ENCODE measurements at regions not wholly inside any gene's neighbourhood (a gene's known extent, or its start where the extent isn't known, plus 50 kb on each side); places are given as distances from the start of the nearest gene placed in this dataset.
A peak's percentile ranks its signal among the peaks of the same experiment; 100 is the strongest.
"Not testable (repeated sequence)": the region's sequence is repeated elsewhere in the genome, so short reads cannot be mapped to it uniquely, and the experiment has no call there.

GRCh38 chr10:27380929-27381358 is 123.2 kb upstream of the RAB18 start:
- ATAC-seq (ENCODE audit: low FRiP score) (peak; percentile 28), DNase-seq (ENCODE audit: low spot score) (no peak)
- TF ChIP-seq, protein P1, sequence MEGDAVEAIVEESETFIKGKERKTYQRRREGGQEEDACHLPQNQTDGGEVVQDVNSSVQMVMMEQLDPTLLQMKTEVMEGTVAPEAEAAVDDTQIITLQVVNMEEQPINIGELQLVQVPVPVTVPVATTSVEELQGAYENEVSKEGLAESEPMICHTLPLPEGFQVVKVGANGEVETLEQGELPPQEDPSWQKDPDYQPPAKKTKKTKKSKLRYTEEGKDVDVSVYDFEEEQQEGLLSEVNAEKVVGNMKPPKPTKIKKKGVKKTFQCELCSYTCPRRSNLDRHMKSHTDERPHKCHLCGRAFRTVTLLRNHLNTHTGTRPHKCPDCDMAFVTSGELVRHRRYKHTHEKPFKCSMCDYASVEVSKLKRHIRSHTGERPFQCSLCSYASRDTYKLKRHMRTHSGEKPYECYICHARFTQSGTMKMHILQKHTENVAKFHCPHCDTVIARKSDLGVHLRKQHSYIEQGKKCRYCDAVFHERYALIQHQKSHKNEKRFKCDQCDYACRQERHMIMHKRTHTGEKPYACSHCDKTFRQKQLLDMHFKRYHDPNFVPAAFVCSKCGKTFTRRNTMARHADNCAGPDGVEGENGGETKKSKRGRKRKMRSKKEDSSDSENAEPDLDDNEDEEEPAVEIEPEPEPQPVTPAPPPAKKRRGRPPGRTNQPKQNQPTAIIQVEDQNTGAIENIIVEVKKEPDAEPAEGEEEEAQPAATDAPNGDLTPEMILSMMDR (IDR thresholded peaks at IDR 0.05): no peak

DNA sequence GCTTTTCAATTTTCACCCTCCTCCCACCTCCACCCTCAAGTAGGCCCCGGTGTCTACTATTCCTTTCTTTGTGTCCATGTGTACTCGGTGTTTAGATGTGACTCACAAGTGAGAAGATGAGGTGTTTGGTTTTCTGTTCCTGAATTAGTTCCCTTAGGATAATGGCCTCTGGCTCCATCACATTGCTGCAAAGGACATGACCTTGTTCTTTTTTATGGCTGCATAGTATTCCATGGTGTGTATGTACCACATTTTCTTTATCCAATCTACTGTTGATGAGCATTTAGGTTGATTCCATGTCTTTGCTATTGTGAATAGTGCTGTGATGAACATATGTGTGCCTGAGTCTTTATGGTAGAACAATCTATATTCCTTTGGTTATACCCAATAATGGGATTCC is 125.1 kb upstream of the RAB18 start:
- DNase-seq (ENCODE audit: low spot score); ATAC-seq (ENCODE audit: low FRiP score): not testable (repeated sequence)

DNA sequence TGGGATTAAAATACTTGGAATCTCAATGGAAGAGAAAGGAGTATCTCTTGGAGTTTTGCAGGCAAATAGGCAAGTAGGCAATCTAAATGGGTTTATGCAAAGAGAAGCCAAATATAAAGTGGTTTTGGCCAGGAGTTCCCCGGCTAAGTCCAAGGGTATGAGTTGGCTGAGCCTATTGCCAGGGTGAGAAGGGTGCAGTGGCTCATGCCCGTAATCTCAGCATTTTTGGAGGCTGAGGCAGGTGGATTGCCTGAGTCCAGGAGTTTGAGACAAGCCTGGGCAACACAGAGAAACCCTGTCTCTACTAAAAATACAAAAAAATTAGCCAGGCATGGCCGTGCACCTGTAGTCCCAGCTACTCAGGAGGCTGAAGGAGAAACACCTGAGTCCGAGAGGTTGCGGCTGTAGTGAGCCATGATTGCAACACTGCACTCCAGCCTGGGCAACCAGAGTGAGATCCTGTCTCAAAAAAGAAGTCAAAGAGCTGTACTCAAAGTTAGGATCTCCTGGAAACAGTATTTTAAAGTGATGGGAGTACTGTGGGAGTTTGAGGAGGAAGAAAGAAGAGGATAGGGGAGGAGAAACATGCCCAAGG is 130.4 kb upstream of the RAB18 start:
- TF ChIP-seq, protein P1 (IDR thresholded peaks at IDR 0.05): no peak
- ATAC-seq (ENCODE audit: low FRiP score): no peak
- no peak for DNase-seq (ENCODE audit: low spot score)

DNA sequence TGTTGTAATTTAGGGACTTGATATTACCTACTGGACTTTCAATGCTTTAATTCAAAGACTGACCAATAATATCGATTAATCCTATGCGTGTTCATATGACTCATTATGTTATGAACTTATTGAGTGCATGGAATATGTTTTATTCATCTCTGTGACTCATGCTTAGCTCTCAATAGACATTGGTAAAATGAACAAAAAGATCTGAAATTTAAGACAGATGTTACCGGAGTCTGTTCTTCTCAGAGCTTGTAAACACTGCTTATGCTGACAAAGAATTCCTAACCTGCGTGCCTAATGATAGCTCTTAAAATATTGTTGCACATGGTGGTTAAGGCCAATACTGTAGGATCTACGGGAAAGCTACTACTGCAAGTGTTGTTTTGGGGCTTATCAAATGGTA is 131.5 kb upstream of the ACBD5 start:
- ATAC-seq (ENCODE audit: low FRiP score) (no peak), DNase-seq (ENCODE audit: low spot score) (no peak)
- TF ChIP-seq, protein P1 (IDR thresholded peaks at IDR 0.05): no peak

DNA sequence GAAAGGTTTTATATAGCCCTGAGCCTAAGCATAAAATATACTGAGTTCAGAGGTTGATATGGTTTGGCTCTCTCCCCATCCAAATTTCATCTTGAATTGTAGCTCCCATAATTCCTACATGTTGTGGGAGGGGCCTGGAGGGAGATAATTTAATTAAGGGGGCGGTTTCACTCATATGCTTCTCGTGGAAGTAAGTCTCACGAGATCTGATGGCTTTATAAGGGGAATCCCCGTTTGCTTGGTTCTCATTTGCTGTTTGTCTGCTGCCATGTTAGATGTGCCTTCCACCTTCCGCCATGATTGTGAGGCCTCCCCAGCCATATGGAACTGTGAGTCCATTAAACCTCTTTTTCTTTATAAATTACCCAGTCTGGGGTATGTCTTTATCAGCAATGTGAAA is 130.8 kb upstream of the ACBD5 start:
- not testable (repeated sequence) for DNase-seq (ENCODE audit: low spot score)

GRCh38 chr10:27369880-27370279 is 129.3 kb upstream of the ACBD5 start:
- TF ChIP-seq, protein P1 (IDR thresholded peaks at IDR 0.05): no peak
- no peak for DNase-seq (ENCODE audit: low spot score)
- ATAC-seq (ENCODE audit: low FRiP score): no peak

More for the DNA sequence above, 130.8 kb upstream of the ACBD5 start:
- ATAC-seq (ENCODE audit: low FRiP score): not testable (repeated sequence)

DNA sequence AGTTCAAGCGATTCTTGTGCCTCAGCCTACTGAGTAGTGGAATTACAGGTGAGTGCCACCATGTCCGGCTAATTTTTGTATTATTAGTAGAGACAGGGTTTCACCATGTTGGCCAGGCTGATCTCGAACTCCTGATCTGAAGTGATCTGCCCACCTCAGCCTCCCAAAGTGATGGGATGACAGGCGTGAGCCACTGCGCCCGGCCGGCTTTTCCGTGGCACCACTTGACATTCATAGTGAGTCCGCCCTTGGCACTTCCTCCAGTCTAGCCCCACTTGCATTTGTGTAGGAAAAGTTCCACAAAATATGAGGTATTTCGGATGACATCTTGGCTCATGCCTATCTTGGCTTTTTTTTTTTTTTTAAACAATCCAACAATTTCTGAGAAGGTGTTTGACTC is 128.1 kb upstream of the ACBD5 start:
- TF ChIP-seq, protein P1 (IDR thresholded peaks at IDR 0.05): no peak
- ATAC-seq (ENCODE audit: low FRiP score) (no peak), DNase-seq (ENCODE audit: low spot score) (no peak)

DNA sequence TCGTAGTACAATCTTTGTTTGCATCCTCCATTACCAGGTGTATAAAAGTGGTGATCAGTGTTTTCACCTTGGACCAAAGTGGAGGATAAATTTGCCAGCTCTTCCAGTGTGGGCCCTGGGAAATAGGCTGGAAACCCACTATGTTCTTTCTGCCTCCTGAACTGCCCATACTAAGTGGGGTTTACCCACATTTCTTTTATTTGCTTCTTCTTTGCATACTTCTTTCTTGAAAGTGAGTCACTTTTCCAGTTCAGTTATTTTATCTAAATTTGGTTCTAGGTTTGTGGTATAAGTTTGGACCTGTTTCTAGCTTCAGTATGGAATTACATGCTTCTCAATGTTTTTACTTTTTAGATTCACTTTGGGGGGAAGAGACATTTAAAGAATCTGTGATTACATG is 126.2 kb upstream of the ACBD5 start:
- ATAC-seq (ENCODE audit: low FRiP score): no peak
- TF ChIP-seq, protein P1 (IDR thresholded peaks at IDR 0.05): no peak
- no peak for DNase-seq (ENCODE audit: low spot score)
